ENCODE measurements at regions not wholly inside any gene's neighbourhood (a gene's known extent, or its start where the extent isn't known, plus 50 kb on each side); places are given as distances from the start of the nearest gene placed in this dataset.
"Not testable (repeated sequence)": the region's sequence is repeated elsewhere in the genome, so short reads cannot be mapped to it uniquely, and the experiment has no call there.

DNA sequence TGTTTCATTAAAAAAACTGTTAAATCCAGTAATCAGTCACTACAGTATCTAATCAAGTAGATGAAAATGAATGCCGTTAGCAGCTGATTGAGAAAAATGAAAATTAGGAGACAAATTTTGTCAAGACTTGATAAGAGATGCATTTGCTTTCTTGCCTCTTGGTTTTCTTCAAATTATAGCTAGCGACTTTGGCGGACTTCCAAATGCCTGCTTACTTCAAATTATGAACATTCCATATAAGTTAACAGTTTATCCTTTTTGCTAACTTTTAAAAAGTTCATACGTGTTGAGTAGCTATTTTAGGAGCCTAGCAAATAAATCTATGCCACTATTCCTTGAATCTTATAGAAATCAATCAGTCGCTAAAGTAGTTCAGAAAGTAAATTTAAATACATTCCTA, 58.8 kb downstream of the PPP4R3C start:
- no peak for DNase-seq

DNA sequence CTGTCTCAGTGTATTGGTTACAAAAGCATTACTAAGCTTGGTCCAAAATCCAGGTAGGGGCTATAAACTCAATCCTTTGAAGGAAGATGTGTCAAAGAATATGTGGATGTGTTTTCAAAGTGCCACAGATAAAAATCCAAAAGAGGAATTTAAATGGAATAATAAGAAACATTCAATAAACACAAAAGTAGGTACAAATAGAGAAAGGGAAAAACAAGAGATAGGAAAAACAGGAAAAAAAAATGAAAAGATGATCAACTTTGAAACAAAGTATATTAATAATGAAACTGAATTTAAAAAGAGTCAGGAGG, 64.0 kb downstream of the PPP4R3C start:
- no peak for DNase-seq

DNA sequence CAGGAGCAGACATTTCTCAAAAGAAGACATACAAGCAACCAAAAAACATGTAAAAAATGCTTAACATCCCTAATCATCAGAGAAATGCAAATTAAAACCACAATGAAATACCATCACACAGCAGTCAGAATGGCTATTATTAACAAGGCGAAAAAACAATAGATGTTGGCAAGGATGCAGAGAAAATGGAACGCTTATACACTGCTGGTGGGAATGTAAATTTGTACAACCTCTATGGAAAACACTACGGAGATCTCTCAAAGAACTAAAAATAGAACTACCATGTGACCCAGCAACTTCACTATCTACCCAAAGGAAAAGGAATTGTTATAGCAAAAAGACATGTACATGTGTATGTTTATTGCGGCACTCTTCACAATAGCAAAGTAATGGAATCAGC, 71.5 kb downstream of the PPP4R3C start:
- DNase-seq: no peak

DNA sequence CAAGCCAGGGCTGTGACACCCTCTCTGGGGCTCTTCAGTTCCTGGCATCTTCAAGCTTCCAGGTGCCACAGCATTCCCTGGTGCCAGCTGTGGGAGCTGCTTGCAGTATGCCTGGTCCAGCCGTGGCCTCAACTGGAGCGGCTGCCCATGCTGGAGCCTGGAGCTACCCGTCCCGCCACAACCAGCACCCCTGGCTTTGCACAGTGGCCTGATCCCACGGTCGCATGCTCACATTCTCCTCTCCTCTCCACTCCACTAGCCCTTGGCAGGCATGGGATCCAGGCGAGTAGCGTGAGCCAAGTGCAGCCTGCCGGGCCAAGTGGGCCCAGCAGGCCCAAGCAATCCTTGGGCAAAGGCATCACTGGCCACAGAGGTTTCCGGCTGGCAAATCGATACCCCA, 81.7 kb downstream of the PPP4R3C start:
- no peak for DNase-seq

DNA sequence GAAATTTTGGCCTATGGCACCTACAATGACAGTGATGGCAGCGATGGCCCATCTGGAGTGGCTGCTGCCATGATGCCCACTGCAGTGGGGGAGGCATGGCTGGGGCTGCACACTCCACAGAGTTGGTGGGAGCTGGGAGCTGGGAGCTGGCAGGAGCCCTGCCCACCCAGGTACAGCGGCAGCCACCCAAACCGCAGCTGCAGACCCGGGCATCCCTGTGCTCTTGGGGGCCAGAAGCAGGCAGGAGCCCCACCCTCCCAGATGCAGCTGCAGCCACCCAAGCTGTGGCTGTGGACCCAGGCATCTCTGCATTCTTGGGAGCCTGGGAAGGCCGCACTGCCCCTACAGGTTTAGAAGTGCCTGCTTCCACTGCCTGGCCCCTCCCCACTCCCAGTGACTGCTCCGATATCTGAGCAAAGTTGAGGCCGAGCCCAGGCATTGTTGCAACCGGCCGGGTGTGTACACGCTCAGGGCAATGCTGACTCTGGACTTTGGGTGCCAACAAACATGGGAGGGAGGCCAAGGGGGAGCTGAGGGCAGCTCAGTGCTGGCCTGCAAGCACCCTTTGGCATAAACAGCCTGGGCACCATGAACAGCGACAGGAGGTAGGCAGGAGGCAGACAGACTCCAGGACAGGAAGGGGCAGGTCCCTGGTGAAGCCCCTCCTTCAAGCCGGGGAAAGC, 82.8 kb downstream of the PPP4R3C start:
- no peak for DNase-seq

DNA sequence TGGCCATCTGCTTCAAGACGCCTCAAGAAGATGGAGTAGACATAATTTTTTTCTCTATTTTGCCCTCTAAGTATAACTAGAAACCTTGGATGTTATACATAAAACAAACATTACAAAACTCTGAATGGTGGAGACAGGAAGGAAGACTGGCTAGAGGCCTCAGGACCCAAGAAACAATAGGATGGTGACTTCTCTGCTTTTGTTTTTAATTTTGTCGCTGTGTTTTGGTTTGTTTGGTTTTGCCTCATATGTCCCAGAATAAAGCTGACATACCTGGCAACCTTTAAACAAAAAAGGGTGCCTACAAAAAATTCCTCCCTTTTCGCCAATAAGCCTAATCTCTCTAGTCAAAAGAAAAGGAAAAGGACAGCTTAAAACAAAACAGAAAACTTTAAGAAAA, 109.1 kb downstream of the PPP4R3C start:
- no peak for DNase-seq

DNA sequence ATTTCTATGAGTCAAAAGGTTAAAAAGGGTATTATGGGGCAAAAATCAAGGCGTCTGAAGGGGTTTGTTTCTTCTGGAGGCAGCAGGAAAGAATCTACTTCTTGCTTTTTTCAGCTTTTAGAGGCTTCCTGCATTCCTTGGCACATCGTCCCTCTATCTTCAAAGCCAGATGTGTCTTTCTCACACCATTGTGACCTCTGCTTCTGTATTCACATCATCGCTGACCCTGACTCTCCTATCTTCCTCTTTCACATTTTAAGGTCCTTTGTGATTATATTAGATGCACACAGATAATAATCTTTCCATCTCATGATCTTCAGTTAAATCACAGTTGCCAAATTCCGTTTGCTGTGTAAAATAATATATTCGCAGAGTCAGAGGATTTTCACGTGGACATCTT, 112.7 kb downstream of the PPP4R3C start:
- no peak for DNase-seq

DNA sequence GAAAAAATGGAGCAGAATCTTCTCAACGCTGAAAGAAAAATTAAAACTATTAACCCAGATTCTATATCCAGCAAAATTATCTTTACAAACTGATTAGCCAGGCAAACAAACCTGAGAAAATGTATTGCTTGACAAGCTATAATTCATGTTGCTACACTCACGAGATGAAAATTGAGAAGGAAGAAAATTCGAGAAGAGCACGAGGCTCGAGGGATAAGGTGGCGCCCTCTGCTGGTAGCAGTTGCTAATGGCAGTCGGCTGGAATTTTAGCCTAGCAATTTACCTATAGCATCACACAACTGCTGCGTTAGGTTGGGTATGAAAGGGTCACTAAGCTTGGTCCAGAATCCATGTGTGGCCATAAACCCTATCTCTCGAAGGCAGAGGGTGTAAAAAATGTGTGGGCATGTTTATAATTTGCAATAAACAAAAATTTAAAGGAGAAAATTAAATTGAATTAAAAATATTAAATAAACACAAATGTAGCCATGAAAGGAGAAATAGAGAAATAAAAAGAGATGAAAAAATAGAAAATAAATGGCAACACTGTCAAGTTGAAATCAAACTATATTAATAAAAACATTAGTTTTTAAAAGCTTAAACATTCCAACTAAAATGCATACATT, 126.6 kb downstream of the PPP4R3C start:
- DNase-seq: peak; percentile 54

DNA sequence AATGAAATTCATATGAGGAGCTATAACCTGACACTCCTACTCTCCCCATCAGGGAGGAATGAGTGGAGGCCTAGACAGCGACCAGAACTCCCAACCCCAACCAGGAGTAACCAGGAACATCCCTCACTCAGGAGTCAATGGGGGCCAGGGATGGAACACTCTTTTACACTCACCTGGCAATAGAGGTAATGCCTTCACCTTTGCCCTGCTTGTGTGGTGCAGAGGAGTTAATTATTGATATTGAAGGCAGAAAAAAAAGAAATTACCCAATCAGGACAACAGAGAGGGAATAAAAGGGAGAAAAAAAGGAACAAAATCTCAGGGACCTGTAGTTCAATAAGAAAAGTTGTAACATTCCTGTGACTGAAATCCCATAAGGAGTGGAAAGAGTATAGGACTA, 141.5 kb downstream of the PPP4R3C start:
- DNase-seq: no peak

DNA sequence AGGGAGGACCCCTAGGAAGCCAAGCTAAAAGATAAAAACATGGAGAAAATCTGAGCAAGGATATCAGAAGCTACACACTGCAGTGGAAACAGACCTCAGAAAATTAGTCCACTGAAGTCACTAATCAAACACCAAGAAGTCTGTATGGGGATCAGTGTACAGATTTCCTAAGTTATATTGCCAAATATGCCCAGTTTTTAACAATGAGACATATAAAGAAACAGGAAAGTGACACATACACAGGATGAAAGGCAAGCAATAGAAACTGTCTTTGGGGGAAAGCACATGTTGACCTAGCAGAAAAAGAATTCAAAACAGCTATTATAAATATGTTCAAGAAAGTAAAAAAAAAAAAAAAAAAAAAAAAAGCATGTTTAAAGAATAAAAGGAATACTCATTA, 153.7 kb downstream of the PPP4R3C start:
- no peak for DNase-seq

DNA sequence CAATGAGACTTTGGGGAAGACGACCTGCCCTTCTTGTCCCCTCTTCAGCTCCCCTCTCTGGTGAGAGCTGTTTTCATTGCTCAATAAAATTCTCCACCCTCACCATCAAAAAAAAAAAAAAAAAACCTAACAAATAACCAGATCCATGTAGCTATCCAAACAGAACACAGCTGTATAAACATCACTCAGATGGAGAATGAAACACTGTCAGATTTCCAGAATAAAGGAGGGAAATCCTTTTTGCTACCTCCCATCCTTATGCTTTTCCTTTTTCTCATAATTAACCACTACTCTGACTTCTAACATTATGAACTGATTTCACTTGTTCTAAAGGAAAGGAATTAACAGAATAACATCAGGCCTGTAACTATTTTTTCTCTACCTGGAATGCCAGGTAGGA, 155.6 kb downstream of the PPP4R3C start:
- no peak for DNase-seq

DNA sequence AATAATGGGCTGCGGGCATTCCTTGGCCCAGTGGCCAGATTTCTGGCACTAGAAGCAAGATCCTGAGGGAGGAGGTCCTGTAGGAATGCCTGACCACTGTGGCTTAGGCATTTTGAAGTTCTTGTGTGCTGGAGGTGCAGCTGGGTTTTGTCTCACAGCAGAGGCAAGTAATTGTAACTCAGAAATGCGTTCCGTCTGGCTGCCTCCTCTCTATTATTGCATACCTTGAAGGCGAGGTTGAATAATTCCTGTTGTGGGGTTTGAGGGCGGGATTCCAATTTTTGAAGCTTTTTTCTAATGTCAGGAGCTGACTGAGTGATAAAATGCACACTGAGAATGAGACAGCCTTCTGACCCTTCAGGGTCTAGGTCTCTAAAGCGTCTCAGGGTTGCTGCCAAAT, 170.6 kb downstream of the PPP4R3C start:
- not testable (repeated sequence) for DNase-seq

DNA sequence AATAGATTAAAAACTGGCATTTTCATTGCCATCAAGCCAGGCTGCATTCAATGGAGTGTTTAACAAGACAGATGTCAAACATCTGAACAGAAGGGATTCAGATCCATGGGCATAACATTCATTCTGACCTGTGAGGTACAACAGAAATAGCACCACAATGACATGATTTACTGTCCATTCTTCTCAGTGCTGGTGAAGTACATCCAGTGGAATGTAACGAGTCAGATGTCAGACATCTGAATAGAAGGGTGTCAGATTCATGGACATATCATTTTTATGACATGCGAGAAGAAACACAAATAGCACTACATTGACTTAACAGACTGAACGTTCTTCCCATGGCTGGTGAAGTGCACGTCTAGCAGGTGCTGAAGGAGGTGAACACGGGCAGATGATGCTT, 186.4 kb downstream of the PPP4R3C start:
- no peak for DNase-seq

DNA sequence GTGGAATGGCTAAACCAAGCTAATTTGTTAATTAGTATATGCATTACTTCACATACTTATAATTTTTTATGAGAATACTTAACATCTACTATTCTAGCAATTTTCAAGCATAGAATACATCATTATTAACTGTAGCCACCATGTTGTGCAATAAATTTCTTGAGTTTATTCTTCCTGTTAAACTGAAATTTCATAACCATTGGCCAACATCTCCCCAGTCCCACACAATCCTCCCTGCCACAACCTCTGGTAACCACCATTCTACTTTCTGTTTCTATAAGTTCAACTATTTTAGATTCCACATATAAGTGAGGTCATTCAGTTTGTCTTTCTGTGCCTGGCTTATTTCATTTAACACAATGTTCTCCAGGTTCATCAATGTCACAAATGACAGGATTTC, 208.5 kb downstream of the PPP4R3C start:
- DNase-seq: no peak

DNA sequence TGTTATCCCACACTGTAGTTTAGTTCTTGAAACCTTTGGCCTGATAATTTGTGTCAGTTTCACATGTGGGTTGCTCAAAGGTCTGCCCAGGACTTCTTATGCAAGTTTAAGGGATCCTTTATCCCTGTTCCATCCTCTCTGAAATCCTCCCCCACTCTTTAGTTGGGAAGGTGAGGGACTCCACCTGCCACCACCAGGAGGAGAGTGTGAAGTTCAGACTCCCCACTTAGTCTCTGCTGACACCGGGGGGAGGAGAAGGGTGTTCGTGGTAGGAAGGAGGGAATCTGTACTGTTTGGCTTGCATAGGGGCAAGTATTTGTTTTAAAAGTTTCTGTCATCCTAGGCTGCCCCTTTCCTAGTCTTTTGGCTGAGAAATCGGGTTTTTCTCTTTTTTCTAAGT, 211.8 kb downstream of the PPP4R3C start:
- DNase-seq: no peak

DNA sequence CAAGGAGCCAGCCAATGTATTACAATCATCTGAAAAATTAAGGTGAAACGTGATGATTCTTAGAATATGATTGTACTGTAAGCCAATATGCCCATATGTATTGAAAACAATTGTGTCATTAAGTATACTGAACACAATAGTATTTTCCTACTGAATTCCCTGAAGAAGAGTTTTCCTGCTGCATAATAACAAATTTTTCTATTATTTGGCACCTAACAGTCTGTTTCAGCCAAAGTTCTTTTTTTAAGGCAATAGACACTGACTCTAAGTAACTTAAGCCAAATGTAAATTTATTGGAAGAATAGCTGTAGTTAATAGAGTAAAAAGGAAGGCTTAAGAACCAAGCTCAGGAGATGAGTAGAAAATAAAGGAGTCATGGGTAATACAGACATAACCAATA, 220.6 kb downstream of the PPP4R3C start:
- DNase-seq: no peak

DNA sequence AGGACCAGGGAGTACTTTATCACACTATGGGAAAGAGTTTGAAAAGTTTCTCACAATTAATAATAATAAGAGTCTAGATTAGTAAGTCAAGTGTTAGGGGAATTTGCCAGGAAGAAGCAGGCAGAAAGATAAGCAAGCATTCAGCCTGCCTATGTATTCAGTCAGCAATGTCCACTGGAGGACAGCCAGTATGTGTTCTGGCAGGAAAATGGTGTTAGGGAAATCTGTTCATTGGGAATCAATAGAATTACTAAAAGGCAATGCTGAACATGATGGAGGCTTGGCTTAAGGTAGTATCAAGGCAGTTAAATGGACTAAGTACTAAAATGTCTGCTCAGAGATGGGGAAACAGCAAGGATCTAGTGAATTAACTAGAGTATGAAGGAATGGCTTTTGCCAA, 221.2 kb downstream of the PPP4R3C start:
- no peak for DNase-seq

DNA sequence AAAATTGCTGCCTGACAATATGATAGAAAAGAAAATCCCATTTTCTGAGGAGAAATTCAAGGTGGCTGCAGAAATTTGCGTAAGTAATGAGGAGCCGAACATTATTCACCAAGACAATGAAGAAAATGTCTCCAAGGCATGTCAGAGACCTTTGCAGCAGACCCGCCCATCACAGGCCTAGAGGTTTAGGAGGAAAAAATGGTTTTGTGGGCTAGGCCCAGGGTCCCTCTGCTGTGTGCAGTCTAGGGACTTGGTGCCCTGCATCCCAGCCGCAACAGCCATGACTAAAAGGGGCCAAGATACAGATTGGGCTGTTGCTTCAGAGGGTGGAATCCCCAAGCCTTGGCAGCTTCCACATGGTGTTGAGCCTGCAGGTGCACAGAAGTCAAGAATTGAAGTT, 223.1 kb downstream of the PPP4R3C start:
- not testable (repeated sequence) for DNase-seq

DNA sequence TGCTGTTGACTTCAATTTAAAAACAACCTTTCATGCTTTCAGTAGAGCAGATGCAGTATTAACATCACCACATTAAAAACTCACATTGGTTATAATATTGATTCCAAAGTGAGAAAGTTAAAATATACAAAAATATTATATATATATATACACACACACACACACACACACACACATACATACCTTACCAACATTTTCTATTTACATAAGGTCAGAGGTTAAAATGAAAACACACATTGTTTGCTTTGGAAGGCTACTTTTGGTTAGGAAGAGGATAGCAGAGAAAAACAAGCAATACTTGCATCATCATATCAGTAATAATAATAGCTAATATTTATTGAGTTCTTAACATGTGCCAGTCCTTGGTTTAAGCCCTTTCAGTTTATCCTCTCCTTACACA, 226.5 kb downstream of the PPP4R3C start:
- DNase-seq: no peak

DNA sequence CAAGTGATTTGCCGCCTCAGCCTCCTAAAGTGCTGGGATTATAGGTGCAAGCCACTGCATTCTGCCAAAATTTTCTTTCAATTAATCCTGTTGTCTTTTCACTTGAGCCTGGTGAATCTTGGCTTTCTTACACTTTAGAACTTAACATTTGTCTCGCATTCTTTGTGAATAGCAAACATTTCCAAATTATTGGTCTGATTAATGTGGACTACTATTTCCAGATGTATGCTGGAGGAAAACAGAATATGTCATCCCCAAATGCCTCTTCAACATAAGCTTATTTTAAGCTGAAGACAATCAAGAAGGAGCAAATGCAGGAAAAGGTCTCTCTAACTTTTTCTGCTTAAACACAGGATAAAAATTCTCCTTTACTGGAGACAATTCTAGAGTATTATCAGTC, 233.4 kb downstream of the PPP4R3C start:
- DNase-seq: no peak

DNA sequence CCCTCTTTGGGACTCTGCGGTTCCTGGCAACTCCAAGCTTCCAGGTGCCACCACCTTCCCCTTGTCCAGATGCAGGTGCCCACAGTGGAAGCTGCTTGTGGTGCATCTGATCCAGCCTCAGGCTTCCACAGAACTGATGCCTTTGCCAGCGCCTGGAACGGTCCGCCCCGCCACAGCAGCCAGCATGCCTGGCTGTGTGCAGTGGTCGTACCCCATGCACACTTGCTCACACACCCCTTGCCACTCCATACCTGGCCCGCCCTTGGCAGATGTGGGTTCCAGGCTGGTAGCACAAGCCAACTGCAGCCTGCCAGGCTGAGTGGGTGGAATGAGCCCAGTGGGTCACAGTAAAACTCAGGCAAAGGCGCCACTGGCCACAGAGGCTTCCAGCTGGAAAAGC, 240.5 kb downstream of the PPP4R3C start:
- no peak for DNase-seq

DNA sequence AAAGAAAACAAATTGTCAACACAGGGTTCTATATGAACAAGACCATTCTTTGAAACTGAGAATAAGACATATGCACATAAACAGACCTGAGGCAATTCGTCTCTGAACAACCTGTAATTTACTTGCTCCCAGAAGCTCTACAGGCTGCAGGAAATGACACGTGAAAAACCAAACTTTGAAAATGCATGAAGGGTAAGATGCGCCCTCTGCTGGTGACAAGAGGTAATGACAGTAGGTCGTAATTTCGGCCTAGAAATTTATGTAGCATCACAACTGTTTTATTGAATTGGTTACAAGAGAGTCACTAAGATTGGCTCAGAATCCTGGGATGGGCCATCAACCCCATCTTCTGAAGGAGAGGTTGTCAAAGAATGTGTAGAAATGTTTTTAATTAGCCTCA, 276.5 kb downstream of the PPP4R3C start:
- peak; percentile 23 for DNase-seq

DNA sequence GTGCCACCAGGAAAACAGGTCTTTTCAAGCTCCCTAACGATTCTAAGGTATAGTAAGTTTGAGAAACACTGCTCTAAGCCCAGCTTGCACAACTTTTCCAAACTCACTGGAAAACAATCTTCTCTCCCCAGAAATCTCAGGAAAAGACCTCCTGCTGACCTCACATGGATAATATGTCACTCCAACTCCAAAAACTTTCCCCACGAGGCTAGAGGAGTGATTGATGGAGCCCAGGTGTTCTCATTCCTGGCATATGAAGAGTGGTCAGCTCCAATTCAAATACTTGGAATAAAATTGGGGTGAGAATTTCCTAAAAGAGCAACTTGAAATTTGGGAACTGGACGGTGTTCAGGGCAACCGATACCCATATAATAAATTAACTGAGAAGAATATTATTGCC, 299.9 kb downstream of the PPP4R3C start:
- no peak for DNase-seq

DNA sequence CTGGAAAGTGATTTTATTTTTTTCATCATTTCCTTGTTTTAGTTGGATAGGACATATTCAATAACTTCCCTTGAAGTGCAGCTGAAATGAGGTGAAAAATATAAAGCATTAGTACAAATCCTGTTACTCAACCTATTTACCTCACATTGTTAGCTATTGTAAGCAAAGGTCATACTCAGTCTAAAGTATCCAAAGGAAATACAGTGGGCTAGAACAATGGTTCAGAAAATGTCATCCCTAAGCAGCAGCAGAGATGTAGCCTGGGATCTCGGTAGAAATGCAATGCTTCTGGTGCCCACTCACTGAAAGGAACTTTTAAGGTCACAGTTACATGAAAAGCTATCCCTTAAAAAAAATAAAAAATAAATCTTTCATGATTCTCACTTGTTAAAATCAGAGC, 300.6 kb downstream of the PPP4R3C start:
- DNase-seq: no peak

DNA sequence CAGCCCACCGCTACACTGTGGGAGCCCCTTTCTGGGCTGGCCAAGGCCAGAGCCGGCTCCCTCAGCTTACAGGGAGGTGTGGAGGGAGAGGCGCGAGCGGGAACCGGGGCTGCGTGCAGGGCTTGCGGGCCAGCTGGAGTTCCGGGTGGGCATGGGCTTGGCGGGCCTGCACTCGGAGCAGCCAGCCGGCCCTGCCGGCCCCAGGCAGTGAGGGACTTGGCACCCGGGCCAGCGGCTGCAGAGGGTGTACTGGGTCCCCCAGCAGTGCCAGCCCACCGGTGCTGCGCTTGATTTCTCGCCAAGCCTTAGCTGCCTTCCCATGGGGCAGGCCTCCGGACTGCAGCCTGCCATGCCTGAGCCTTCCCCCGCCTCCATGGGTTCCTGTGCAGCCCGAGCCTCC, 306.2 kb downstream of the PPP4R3C start:
- DNase-seq: not testable (repeated sequence)
